Neural cell (in vitro differentiated cells): ENCODE measurements at regions not wholly inside any gene's neighbourhood (a gene's known extent, or its start where the extent isn't known, plus 50 kb on each side); places are given as distances from the start of the nearest gene placed in this dataset.

ENCODE experiments used
- EZH2 ChIP-seq: fragments of 200-600, 300-800 bp; shearing (Covaris generic), sonication (generic); IDR thresholded peaks from 2 replicates; pipeline ENCODE4 v1.6.1; 2014; ENCODE audit warnings: antibody characterized with exemption, low read length, borderline replicate concordance, mild to moderate bottlenecking; ENCODE audit not compliant: insufficient read depth, poor library complexity, severe bottlenecking
- POLR2AphosphoS5 ChIP-seq: IDR thresholded peaks from 2 replicates; pipeline ENCODE4 v1.6.1; 2012
- TF ChIP-seq, protein P1 (sequence below): fragments of 450-650 bp; IDR thresholded peaks from 2 replicates; pipeline ENCODE4 v1.5.1; 2014; ENCODE audit warnings: antibody characterized with exemption, mild to moderate bottlenecking, moderate library complexity; ENCODE audit not compliant: poor library complexity, severe bottlenecking
- TF ChIP-seq, protein P2 (sequence below): IDR thresholded peaks from 2 replicates; pipeline ENCODE4 v1.6.1; 2012; ENCODE audit warnings: borderline replicate concordance

- TF ChIP-seq, protein P1, sequence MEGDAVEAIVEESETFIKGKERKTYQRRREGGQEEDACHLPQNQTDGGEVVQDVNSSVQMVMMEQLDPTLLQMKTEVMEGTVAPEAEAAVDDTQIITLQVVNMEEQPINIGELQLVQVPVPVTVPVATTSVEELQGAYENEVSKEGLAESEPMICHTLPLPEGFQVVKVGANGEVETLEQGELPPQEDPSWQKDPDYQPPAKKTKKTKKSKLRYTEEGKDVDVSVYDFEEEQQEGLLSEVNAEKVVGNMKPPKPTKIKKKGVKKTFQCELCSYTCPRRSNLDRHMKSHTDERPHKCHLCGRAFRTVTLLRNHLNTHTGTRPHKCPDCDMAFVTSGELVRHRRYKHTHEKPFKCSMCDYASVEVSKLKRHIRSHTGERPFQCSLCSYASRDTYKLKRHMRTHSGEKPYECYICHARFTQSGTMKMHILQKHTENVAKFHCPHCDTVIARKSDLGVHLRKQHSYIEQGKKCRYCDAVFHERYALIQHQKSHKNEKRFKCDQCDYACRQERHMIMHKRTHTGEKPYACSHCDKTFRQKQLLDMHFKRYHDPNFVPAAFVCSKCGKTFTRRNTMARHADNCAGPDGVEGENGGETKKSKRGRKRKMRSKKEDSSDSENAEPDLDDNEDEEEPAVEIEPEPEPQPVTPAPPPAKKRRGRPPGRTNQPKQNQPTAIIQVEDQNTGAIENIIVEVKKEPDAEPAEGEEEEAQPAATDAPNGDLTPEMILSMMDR = no peak
- TF ChIP-seq POLR2AphosphoS5 (no peak), EZH2 (no peak)
- TF ChIP-seq, protein P2, sequence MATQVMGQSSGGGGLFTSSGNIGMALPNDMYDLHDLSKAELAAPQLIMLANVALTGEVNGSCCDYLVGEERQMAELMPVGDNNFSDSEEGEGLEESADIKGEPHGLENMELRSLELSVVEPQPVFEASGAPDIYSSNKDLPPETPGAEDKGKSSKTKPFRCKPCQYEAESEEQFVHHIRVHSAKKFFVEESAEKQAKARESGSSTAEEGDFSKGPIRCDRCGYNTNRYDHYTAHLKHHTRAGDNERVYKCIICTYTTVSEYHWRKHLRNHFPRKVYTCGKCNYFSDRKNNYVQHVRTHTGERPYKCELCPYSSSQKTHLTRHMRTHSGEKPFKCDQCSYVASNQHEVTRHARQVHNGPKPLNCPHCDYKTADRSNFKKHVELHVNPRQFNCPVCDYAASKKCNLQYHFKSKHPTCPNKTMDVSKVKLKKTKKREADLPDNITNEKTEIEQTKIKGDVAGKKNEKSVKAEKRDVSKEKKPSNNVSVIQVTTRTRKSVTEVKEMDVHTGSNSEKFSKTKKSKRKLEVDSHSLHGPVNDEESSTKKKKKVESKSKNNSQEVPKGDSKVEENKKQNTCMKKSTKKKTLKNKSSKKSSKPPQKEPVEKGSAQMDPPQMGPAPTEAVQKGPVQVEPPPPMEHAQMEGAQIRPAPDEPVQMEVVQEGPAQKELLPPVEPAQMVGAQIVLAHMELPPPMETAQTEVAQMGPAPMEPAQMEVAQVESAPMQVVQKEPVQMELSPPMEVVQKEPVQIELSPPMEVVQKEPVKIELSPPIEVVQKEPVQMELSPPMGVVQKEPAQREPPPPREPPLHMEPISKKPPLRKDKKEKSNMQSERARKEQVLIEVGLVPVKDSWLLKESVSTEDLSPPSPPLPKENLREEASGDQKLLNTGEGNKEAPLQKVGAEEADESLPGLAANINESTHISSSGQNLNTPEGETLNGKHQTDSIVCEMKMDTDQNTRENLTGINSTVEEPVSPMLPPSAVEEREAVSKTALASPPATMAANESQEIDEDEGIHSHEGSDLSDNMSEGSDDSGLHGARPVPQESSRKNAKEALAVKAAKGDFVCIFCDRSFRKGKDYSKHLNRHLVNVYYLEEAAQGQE = no peak
Measured at GRCh38 chr5:155885199-155885598, 441.8 kb upstream of the SGCD start.
